ENCODE measurements at regions not wholly inside any gene's neighbourhood (a gene's known extent, or its start where the extent isn't known, plus 50 kb on each side); places are given as distances from the start of the nearest gene placed in this dataset.
"Not testable (repeated sequence)": the region's sequence is repeated elsewhere in the genome, so short reads cannot be mapped to it uniquely, and the experiment has no call there.

GRCh38 chr10:57465155-57465554 lies 802.5 kb downstream of the IPMK start:
- intact Hi-C loops (cut with DNase I), result no loop called here

GRCh38 chr10:57460540-57460939 lies 807.2 kb downstream of the IPMK start:
- intact Hi-C loops (cut with DNase I), result no loop called here
- DNase-seq, result no peak

More at GRCh38 chr10:57465155-57465554, 802.5 kb downstream of the IPMK start:
- DNase-seq, result no peak

GRCh38 chr10:57457972-57458512 lies 809.7 kb downstream of the IPMK start:
- no peak for DNase-seq
- intact Hi-C loops (cut with DNase I), result no loop called here

- intact Hi-C loops (cut with DNase I), result no loop called here
- DNase-seq, result no peak
These were observed 837.3 kb downstream of the IPMK start for GRCh38 chr10:57430376-57430775.

GRCh38 chr10:57420881-57421280 lies 846.8 kb downstream of the IPMK start:
- no peak for DNase-seq
- intact Hi-C loops (cut with DNase I), result no loop called here

DNA sequence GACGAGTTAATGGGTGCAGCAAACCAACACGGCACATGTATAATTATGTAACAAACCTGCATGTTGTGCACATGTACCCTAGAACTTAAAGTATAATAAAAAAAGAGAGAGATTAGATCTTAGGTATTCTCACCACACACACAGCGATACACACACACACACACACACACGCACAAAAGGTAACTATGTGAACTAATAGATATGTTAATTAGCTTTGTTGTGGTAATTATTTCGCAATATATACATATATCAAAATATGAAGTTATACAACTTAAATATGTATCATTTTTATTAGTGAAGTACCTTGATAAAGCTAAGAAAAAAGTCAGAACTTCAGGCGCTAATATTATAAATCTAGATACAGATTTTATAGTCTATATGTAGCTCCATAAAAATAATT lies 849.2 kb downstream of the IPMK start:
- intact Hi-C loops (cut with DNase I), result no loop called here
- DNase-seq, result no peak

DNA sequence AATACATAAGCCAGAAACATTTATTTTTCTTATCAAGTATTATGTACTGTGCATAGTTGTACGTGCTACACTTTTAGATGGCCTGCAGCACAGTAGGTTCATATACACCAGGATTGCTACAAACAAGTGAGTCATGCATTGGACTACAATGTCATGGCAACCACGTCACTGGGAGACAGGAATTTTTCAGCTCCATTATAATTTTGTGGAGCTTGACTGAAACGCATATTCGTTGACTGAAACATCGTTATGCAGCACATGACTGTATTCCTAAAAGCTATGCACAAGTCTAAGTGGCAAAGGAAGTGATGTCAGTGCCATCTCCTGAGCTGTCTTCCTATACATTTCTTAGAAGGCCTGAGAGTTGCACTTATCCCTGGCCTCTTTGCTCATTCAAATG lies 871.8 kb downstream of the IPMK start:
- no peak for DNase-seq
- intact Hi-C loops (cut with DNase I), result no loop called here

GRCh38 chr10:57367412-57367811 lies 900.3 kb downstream of the IPMK start:
- DNase-seq, result no peak
- intact Hi-C loops (cut with DNase I), result no loop called here

GRCh38 chr10:57362811-57363210 lies 904.9 kb downstream of the IPMK start:
- intact Hi-C loops (cut with DNase I), result no loop called here
- no peak for DNase-seq

- intact Hi-C loops (cut with DNase I), result no loop called here
- no peak for DNase-seq
These were observed 914.2 kb downstream of the IPMK start for GRCh38 chr10:57353403-57354003.

DNA sequence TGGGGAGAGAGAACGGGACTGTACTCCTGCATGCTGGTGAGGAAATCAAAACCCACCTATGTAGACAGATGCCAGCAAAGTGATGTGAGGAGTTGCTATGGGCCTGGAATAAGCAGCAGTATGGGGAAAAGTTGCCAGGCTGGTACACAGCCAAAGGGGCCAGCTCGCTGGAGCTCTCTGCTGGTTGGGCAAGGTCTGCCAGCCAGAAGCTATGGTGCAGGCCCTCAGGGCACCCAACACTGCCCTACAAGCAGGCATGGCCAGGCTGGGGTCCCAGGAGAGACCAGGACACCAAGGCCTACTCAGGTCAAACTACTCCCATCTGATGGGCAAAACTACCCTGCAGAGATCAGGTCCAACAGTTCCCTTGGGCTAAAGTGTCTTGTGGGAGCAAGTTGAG lies 916.6 kb downstream of the IPMK start:
- peak in 1 of 10 donors; percentile 59 for DNase-seq
- intact Hi-C loops (cut with DNase I), result no loop called here

- intact Hi-C loops (cut with DNase I), result no loop called here
- DNase-seq, result peak in 2 of 10 donors; percentile 35
These were observed 926.4 kb downstream of the IPMK start for GRCh38 chr10:57341294-57341693.

DNA sequence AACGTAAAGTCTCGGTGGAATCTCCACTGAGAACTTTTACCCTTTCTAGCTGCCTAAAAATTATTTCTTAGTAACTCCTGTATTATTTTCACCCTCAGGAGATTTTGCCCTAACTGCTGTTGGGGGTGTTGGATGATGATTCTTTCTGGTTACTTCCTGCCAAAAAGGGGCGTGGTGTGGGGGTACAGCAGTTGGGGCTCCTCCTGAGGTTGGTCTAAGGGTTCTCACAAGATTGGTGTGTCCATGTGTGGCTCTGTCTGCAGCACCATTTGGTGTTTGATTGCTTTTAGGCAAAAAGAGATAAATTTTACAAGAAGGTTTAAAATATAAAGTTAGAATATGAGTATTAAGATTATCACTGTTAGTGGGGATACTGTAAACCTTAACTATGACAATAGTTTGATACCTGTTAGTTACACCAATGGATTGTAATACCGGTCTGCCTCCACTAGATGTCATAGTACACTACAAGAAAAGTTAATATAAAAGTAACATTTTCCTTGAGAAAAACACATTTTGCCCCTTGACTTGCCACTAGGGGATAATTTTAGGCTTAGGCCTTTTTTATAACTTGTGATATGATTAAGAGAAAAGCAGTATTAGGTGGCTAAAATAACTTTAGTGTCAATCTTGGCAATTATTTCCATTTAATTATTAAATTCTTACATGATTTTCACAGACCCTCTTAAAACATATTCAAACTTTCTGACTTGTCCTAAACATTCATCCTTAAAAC lies 928.7 kb downstream of the IPMK start:
- no peak for DNase-seq
- intact Hi-C loops (cut with DNase I), result loop anchor here (5.0 to 10.0 kb wide), 2 partner anchors 318 to 726 kb away; no protein-coding TSS in a partner anchor

DNA sequence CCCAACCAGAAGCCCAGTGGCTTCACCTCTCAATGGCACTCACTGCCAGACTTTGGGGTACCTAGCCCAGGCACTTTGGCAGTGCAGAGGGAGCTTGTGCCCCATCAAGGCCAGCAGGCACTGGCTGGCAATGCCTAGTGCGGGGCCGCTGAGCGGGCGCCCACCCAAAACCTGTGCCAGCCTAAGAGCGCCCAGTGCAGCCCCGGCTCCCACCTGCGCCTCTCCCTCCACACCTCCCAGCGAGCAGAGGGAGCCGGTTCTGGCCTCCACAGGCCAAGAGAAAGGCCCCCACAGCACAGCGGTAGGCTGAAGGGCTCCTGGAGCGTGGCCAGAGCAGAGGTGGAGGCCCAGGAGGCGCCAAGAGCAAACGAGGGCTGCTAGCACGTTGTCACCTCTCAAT lies 930.8 kb downstream of the IPMK start:
- DNase-seq, result peak in 3 of 10 donors; percentile 58 to 84 (median 61)
- intact Hi-C loops (cut with DNase I), result loop anchor here (5.0 to 10.0 kb wide), 2 partner anchors 320 to 728 kb away; no protein-coding TSS in a partner anchor

DNA sequence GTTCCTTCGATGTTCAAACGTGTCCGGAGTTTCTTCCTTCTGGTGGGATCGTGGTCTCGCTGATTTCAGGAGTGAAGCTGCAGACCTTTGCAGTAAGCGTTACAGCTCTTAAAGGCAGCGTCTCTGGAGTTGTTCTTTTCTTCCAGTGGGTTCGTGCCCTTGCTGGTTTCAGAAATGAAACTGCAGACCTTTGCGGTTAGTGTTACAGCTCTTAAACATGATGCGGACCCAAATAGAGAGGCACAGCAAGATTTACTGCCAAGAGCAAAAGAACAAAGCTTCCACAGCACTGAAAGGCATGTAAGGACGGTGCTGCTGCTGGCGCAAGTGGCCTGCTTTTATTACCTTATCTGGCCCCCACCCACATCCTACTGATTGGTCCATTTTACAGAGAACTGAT lies 931.4 kb downstream of the IPMK start:
- DNase-seq, result no peak
- intact Hi-C loops (cut with DNase I), result loop anchor here (5.0 to 10.0 kb wide), 2 partner anchors 321 to 728 kb away; no protein-coding TSS in a partner anchor

DNA sequence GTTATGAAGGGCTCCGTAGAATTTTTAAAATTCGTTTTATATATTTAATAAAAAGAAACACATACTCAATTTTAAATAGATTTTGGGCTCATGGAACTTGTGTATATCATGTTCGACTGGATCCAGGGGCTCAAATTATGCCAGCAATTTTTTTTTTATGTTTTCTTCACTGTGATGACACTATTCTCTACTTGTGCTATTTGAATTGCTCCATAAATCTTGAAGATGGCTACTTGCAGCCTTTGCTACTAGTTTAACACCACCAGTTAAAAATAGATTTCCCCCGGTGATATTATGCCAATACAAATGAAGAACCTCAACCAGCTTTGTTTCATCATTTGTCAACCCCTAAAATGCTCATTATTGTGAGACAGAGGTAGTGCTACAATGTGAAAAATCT lies 933.2 kb downstream of the IPMK start:
- DNase-seq, result no peak
- intact Hi-C loops (cut with DNase I), result loop anchor here (10.0 kb wide), 1 partner anchor 730 kb away; no protein-coding TSS in a partner anchor

GRCh38 chr10:57333880-57334279 lies 933.8 kb downstream of the IPMK start:
- intact Hi-C loops (cut with DNase I), result loop anchor here (10.0 kb wide), 1 partner anchor 731 kb away; no protein-coding TSS in a partner anchor
- DNase-seq, result no peak

DNA sequence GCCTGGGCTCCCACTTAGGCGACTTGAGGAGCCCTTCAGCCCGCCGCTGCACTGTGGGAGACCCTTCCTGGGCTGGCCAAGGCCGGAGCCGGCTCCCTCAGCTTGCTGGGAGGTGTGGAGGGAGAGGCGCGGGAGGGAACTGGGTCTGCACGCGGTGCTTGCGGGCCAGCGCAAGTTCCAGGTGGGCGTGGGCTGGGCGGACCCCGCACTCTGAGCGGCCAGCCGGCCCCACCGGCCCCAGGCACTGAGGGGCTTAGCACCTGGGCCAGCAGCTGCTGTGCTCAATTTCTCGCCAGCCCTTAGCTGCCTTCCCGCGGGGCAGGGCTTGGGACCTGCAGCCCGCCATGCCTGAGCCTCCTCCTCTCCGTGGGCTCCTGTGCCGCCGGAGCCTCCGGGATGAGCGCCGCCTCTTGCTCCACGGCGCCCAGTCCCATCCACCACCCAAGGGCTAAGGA lies 946.3 kb downstream of the IPMK start:
- peak in 3 of 10 donors; percentile 63 to 72 (median 64) for DNase-seq
- intact Hi-C loops (cut with DNase I), result not testable (repeated sequence)

DNA sequence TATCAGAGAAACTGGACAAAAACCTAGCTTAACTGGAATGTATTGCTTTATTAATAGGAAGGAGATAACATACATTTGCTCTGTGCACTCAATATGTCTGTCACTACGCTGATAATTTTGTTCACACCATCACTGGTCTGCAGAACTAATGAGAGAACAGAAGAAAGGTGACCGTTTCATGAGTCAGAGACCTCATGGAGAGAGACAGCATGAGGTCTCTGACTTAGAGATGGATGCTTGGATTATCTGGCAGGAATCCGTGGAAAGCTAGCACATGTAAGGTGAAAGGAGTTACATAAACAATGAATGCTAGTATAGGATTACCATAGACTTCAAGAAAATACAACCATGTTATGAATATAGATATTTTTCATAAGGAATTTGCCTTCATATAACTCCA lies 947.3 kb downstream of the IPMK start:
- no peak for DNase-seq
- intact Hi-C loops (cut with DNase I), result no loop called here

DNA sequence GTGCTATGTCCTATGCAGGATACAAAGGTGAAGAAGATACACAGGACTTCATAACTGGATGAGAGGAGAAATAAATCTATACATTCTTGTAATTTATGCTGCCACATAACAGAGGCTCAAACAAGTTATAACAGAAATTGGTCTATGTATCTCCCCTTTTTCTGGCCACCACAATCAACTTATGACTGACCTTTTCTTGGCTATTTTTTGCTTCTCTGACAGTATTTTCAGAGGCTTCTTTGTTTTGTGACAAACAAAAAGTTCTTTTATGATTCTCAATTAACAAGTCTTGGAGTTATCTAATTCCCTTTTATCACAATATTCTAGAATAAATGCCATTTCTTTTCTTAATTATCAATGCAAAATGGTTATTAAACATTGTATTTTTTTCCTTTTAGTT lies 953.0 kb upstream of the ZWINT start:
- intact Hi-C loops (cut with DNase I), result no loop called here
- no peak for DNase-seq

GRCh38 chr10:57303566-57303965 lies 942.5 kb upstream of the ZWINT start:
- intact Hi-C loops (cut with DNase I), result no loop called here
- DNase-seq, result no peak

- intact Hi-C loops (cut with DNase I), result no loop called here
- no peak for DNase-seq
These were observed 939.7 kb upstream of the ZWINT start for GRCh38 chr10:57300718-57301117.
